ENCODE measurements at regions not wholly inside any gene's neighbourhood (a gene's known extent, or its start where the extent isn't known, plus 50 kb on each side); places are given as distances from the start of the nearest gene placed in this dataset.

DNA sequence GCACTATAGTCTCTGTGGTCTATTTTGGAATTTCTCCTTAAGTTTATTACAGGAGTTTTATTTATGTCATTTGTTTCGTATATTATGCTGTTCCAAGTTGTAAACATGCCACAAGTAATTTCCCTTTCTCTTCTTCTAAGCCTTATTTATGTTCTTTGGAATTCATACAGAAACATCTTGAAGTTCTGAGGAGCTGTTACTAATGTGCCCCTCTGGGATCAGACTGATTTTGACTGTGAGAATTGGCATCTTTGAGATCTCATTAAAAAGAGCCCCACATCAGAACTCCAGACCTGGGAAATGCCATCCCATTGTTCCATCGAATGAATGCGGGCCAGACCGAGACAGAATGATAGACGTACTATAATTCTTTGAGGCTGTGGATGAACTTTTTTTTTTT lies 138.8 kb upstream of the CD180 start:
- no peaks in the 10 kb centered on the region; the same call in 1 of the 2 replicates for H3K9me3 ChIP-seq
- peaks cover 5% of the 10 kb centered on the region for H3F3A ChIP-seq (replicated peaks; ENCODE audit: insufficient read depth)
- H3K27me3 ChIP-seq (ENCODE audit: insufficient read depth) = no peaks in the 10 kb centered on the region
- H4K20me1 ChIP-seq (ENCODE audit: insufficient read depth) = no peaks in the 10 kb centered on the region
- H3K4me3 ChIP-seq (ENCODE audit: low read depth in 2 of 2, low read length in 1 of 2) = no peak overlapping the region
- POLR2A ChIA-PET = no interaction called here
- no peak overlapping the region for H2AFZ ChIP-seq (ENCODE audit: low read depth)
- no peaks in the 10 kb centered on the region for H3K36me3 ChIP-seq (replicated peaks in 1 of 2; ENCODE audit: control insufficient read depth in 1 of 2, insufficient read depth in 2 of 2, low read length in 1 of 2)
- H3K4me2 ChIP-seq = no peak overlapping the region
- no peaks in the 10 kb centered on the region for H3K79me2 ChIP-seq (ENCODE audit: insufficient read depth)
- H3K9ac ChIP-seq = no peak overlapping the region
- CTCF ChIA-PET = interaction anchor here (1.2 kb wide), 1 partner anchor 27 kb away, joined by 3 read pairs; no protein-coding TSS in a partner anchor
- 86% methylated on average over 5 of the region's 5 CpGs for WGBS (ENCODE audit: low lambda C conversion rate)
- H3K9me2 ChIP-seq = no peaks in the 10 kb centered on the region
- no peak overlapping the region for H3K27ac ChIP-seq (ENCODE audit: low read depth in 2 of 2, low read length in 1 of 2)
- DNase-seq = no peak
- H3K4me1 ChIP-seq (ENCODE audit: control insufficient read depth in 1 of 2, insufficient read depth in 2 of 2, low read depth in 1 of 2, low read length in 1 of 2) = peaks cover 0 to 3% of the 10 kb centered on the region in 2 experiments; a peak in 2 of 4 replicates
- TF ChIP-seq EP300 (IDR thresholded peaks at IDR 0.05; ENCODE audit: borderline replicate concordance in 1 of 2, low read depth in 1 of 2, low read length in 1 of 2) = no peak
- TF ChIP-seq FOXJ3 (CRISPR knock-in tag; IDR thresholded peaks at IDR 0.05) = no peak
- TF ChIP-seq, protein P1, sequence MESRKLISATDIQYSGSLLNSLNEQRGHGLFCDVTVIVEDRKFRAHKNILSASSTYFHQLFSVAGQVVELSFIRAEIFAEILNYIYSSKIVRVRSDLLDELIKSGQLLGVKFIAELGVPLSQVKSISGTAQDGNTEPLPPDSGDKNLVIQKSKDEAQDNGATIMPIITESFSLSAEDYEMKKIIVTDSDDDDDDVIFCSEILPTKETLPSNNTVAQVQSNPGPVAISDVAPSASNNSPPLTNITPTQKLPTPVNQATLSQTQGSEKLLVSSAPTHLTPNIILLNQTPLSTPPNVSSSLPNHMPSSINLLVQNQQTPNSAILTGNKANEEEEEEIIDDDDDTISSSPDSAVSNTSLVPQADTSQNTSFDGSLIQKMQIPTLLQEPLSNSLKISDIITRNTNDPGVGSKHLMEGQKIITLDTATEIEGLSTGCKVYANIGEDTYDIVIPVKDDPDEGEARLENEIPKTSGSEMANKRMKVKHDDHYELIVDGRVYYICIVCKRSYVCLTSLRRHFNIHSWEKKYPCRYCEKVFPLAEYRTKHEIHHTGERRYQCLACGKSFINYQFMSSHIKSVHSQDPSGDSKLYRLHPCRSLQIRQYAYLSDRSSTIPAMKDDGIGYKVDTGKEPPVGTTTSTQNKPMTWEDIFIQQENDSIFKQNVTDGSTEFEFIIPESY (IDR thresholded peaks at IDR 0.05; ENCODE audit: borderline replicate concordance, low read depth) = no peak
- no peak for TF ChIP-seq FOSL2 (IDR thresholded peaks at IDR 0.05; ENCODE audit: borderline replicate concordance, low read depth)
- TF ChIP-seq RXRA (IDR thresholded peaks at IDR 0.05; ENCODE audit: borderline replicate concordance, low read depth) = no peak
- TF ChIP-seq FOXM1 (IDR thresholded peaks at IDR 0.05; ENCODE audit: low read depth) = no peak
- TF ChIP-seq GABPA (IDR thresholded peaks at IDR 0.05; ENCODE audit: low read depth) = no peak

DNA sequence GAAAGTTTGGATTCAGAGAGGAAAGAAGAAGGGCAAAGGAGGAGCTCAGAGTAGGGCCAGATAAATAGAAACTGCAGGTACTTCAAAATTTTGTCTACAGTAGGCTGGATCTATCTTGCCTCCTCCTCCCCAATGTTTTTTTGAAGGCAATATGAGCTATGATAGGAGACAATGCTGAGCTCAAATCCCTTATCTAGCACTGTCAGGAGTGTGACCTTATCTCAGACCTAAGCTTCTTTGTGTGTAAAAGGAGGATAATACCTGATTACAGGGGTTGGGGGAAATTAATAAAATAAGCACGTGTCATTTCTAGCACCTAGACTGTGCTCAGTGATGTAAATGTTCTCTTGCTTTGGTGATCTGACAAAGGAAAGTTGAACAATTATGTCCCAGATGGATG lies 137.8 kb upstream of the CD180 start:
- peaks cover 5% of the 10 kb centered on the region for H3F3A ChIP-seq (replicated peaks; ENCODE audit: insufficient read depth)
- H3K4me3 ChIP-seq (ENCODE audit: low read depth in 2 of 2, low read length in 1 of 2) = no peak overlapping the region
- no peaks in the 10 kb centered on the region; the same call in 1 of the 2 replicates for H3K9me3 ChIP-seq
- CTCF ChIA-PET = interaction anchor here (0.6 to 1.2 kb wide), 2 partner anchors 26 to 584 kb away, joined by 3 to 4 read pairs; no protein-coding TSS in a partner anchor
- no peaks in the 10 kb centered on the region for H3K27me3 ChIP-seq (ENCODE audit: insufficient read depth)
- H3K4me2 ChIP-seq = no peak overlapping the region
- no peaks in the 10 kb centered on the region for H3K36me3 ChIP-seq (replicated peaks in 1 of 2; ENCODE audit: control insufficient read depth in 1 of 2, insufficient read depth in 2 of 2, low read length in 1 of 2)
- no peak overlapping the region for H2AFZ ChIP-seq (ENCODE audit: low read depth)
- POLR2A ChIA-PET = no interaction called here
- H3K4me1 ChIP-seq (ENCODE audit: control insufficient read depth in 1 of 2, insufficient read depth in 2 of 2, low read depth in 1 of 2, low read length in 1 of 2) = no peaks in the 10 kb centered on the region; a peak in 1 of 4 replicates
- no peak overlapping the region for H3K9ac ChIP-seq
- no peaks in the 10 kb centered on the region for H3K9me2 ChIP-seq
- 52% methylated on average over 1 of the region's 1 CpG for WGBS (ENCODE audit: low lambda C conversion rate)
- no peak for TF ChIP-seq RFX5 (IDR thresholded peaks at IDR 0.05; ENCODE audit: low read length)
- no peak for DNase-seq
- H3K27ac ChIP-seq (ENCODE audit: low read depth in 2 of 2, low read length in 1 of 2) = no peak overlapping the region
- no peaks in the 10 kb centered on the region for H4K20me1 ChIP-seq (ENCODE audit: insufficient read depth)
- H3K79me2 ChIP-seq (ENCODE audit: insufficient read depth) = no peaks in the 10 kb centered on the region

DNA sequence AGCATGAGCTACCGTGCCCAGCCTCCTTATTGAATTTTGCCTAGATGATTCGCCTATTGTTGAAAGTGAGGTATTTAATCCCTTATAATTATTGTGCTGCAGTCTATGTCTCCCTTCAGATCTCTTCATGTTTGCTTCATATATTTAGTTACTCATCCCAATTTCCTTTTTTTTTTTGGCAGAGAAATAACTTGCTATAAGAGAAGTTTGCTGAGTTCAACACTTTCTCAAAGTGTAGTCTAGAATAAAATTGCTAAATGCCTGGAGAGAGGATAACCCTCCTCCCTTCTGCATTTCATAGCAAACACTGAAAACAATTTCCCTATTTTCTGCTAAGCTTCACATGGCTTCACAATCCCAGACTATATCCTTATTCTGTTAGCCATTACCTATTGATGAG lies 136.6 kb upstream of the CD180 start:
- ChIA-PET CTCF (no interaction called here), POLR2A (no interaction called here)
- 71% methylated on average over 2 of the region's 2 CpGs for WGBS (ENCODE audit: low lambda C conversion rate)
- Histone ChIP-seq H3K36me3 (replicated peaks in 1 of 2; ENCODE audit: control insufficient read depth in 1 of 2, insufficient read depth in 2 of 2, low read length in 1 of 2) (no peaks in the 10 kb centered on the region), H3K4me1 (ENCODE audit: control insufficient read depth in 1 of 2, insufficient read depth in 2 of 2, low read depth in 1 of 2, low read length in 1 of 2) (no peaks in the 10 kb centered on the region; a peak in 1 of 4 replicates), H4K20me1 (ENCODE audit: insufficient read depth) (no peaks in the 10 kb centered on the region), H3K4me3 (ENCODE audit: low read depth in 2 of 2, low read length in 1 of 2) (no peak overlapping the region), H2AFZ (ENCODE audit: low read depth) (no peak overlapping the region), H3K79me2 (ENCODE audit: insufficient read depth) (no peaks in the 10 kb centered on the region), H3K9me3 (no peaks in the 10 kb centered on the region; the same call in 1 of the 2 replicates), H3F3A (replicated peaks; ENCODE audit: insufficient read depth) (peaks cover 5% of the 10 kb centered on the region), H3K9ac (no peak overlapping the region), H3K27ac (ENCODE audit: low read depth in 2 of 2, low read length in 1 of 2) (no peak overlapping the region), H3K9me2 (no peaks in the 10 kb centered on the region), H3K4me2 (no peak overlapping the region), H3K27me3 (ENCODE audit: insufficient read depth) (no peaks in the 10 kb centered on the region)
- DNase-seq = no peak
- TF ChIP-seq NFIC (IDR thresholded peaks at IDR 0.05; ENCODE audit: borderline replicate concordance) (no peak), MXI1 (IDR thresholded peaks at IDR 0.05; ENCODE audit: low read depth, low read length) (no peak), ELF1 (IDR thresholded peaks at IDR 0.05) (no peak), RFX5 (IDR thresholded peaks at IDR 0.05; ENCODE audit: low read length) (no peak), JUND (IDR thresholded peaks at IDR 0.05) (no peak), GATA2 (CRISPR knock-in tag; IDR thresholded peaks at IDR 0.05) (no peak), EZH2phosphoT487 (IDR thresholded peaks at IDR 0.05; ENCODE audit: borderline replicate concordance, low read depth) (no peak), FOSL2 (IDR thresholded peaks at IDR 0.05; ENCODE audit: borderline replicate concordance, low read depth) (no peak), RXRA (IDR thresholded peaks at IDR 0.05; ENCODE audit: borderline replicate concordance, low read depth) (no peak), YY1 (IDR thresholded peaks at IDR 0.05; ENCODE audit: low read depth) (no peak)
- TF ChIP-seq, protein P2, sequence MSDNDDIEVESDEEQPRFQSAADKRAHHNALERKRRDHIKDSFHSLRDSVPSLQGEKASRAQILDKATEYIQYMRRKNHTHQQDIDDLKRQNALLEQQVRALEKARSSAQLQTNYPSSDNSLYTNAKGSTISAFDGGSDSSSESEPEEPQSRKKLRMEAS (IDR thresholded peaks at IDR 0.05; ENCODE audit: low read depth) = no peak
- TF ChIP-seq, protein P1 (IDR thresholded peaks at IDR 0.05; ENCODE audit: borderline replicate concordance, low read depth) = no peak
- TF ChIP-seq, protein P3, sequence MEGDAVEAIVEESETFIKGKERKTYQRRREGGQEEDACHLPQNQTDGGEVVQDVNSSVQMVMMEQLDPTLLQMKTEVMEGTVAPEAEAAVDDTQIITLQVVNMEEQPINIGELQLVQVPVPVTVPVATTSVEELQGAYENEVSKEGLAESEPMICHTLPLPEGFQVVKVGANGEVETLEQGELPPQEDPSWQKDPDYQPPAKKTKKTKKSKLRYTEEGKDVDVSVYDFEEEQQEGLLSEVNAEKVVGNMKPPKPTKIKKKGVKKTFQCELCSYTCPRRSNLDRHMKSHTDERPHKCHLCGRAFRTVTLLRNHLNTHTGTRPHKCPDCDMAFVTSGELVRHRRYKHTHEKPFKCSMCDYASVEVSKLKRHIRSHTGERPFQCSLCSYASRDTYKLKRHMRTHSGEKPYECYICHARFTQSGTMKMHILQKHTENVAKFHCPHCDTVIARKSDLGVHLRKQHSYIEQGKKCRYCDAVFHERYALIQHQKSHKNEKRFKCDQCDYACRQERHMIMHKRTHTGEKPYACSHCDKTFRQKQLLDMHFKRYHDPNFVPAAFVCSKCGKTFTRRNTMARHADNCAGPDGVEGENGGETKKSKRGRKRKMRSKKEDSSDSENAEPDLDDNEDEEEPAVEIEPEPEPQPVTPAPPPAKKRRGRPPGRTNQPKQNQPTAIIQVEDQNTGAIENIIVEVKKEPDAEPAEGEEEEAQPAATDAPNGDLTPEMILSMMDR (IDR thresholded peaks at IDR 0.05) = no peak
